K562 (cell line): ENCODE measurements at regions not wholly inside any gene's neighbourhood (a gene's known extent, or its start where the extent isn't known, plus 50 kb on each side); places are given as distances from the start of the nearest gene placed in this dataset.
"Not testable (repeated sequence)": the region's sequence is repeated elsewhere in the genome, so short reads cannot be mapped to it uniquely, and the experiment has no call there.

Experiments
- ATAC-seq: fragments of 200-7000 bp; cut with Tn5 transposase; 3 replicates; pipeline ENCODE4 v1.9.1; 2020; ENCODE audit warnings: moderate library complexity
- BruUV-seq: library from RNA; stranded (reverse); fragments of 400-500 nt; replicated peaks from 2 replicates; lab custom pipeline; 2021; lab: Mats Ljungman, UMichigan
- CTCF ChIA-PET: fragments of 300-600 bp; formaldehyde crosslinking; extraction: SDS; loops from one replicate; lab custom pipeline; 2021; ENCODE audit warnings: low intra/inter-chr PET ratio; lab: Yijun Ruan, JAX
- POLR2A ChIA-PET: fragments of 300-600, 350-650 bp; sonication (Branson Sonifier 250); formaldehyde crosslinking; extraction: SDS; loops from one replicate; lab custom pipeline; 2021; ENCODE audit warnings: antibody characterized with exemption, inconsistent platforms; lab: Yijun Ruan, JAX
- DNase-seq, 4 experiments: peaks; one replicate each; pipeline versions ENCODE4 v3.0.0 to v3.0.0-alpha.2; 2011 to 2018; ENCODE audit warnings: low spot score in 3 of 4, mixed read lengths in 3 of 4; ENCODE audit errors: extremely low read depth in 1 of 4
- FAIRE-seq: peaks from 2 replicates; lab custom pipeline; 2011; peaks lifted over from hg19 to GRCh38; lab: Jason Lieb, UNC
- H2AFZ ChIP-seq: 2 replicates; pipeline ENCODE4 v1.6.0; 2011; ENCODE audit warnings: low read depth, low read length, control low read depth, inconsistent platforms
- H3K27ac ChIP-seq: fragments of 200-600 bp; 3 replicates; pipeline ENCODE4 v1.8.0; 2011; ENCODE audit warnings: low read depth, mild to moderate bottlenecking, control low read depth, inconsistent platforms, low read length, moderate library complexity, mixed read lengths; ENCODE audit errors: extremely low read depth
- H3K27me3 ChIP-seq, 2 experiments: fragments of 300-600 bp in 1 of 2; 2 replicates in 1 of 2; 3 replicates in 1 of 2; pipeline versions ENCODE4 v1.6.0 to v1.8.0; 2011; ENCODE audit warnings: inconsistent platforms in 2 of 2, low read length in 2 of 2, mild to moderate bottlenecking in 1 of 2, mixed read lengths in 1 of 2, moderate library complexity in 1 of 2; ENCODE audit not compliant: control insufficient read depth in 2 of 2, insufficient read depth in 2 of 2
- H3K36me3 ChIP-seq: fragments of 300-600 bp; 3 replicates; pipeline ENCODE4 v1.8.0; 2011; ENCODE audit warnings: mild to moderate bottlenecking, low read length, inconsistent platforms; ENCODE audit not compliant: control insufficient read depth, insufficient read depth
- H3K4me1 ChIP-seq, 2 experiments: fragments of 200-600 bp in 1 of 2; replicated peaks in 1 of 2; 2 replicates in 1 of 2; 3 replicates in 1 of 2; pipeline versions ENCODE4 v1.5.1 to v1.8.0; 2011; ENCODE audit warnings: inconsistent platforms in 2 of 2, low read length in 2 of 2, mild to moderate bottlenecking in 1 of 2, mixed read lengths in 1 of 2, moderate library complexity in 1 of 2; ENCODE audit not compliant: control insufficient read depth in 2 of 2, insufficient read depth in 2 of 2
- H3K4me2 ChIP-seq: 2 replicates; pipeline ENCODE4 v1.6.1; 2011; ENCODE audit warnings: low read length, control low read depth, inconsistent platforms, mixed read lengths; ENCODE audit not compliant: insufficient read depth
- H3K4me3 ChIP-seq: fragments of 200-600 bp; sonication (generic), shearing (Covaris generic); 2 replicates; pipeline ENCODE4 v1.5.1; 2016; ENCODE audit warnings: control low read depth, inconsistent platforms
- H3K79me2 ChIP-seq: fragments of 200-600 bp; 3 replicates; pipeline ENCODE4 v1.8.0; 2011; ENCODE audit warnings: low read length, inconsistent platforms; ENCODE audit not compliant: control insufficient read depth, insufficient read depth
- H3K9ac ChIP-seq, 2 experiments: 2 replicates each; pipeline versions ENCODE4 v1.6.0 to v1.6.1; 2011; ENCODE audit warnings: low read depth in 2 of 2, low read length in 2 of 2, control low read depth in 1 of 2, inconsistent platforms in 1 of 2, mild to moderate bottlenecking in 1 of 2, mixed read lengths in 1 of 2; ENCODE audit not compliant: insufficient read depth in 1 of 2
- H3K9me1 ChIP-seq: one replicate; pipeline ENCODE4 v1.6.0; 2011; ENCODE audit warnings: inconsistent platforms, mild to moderate bottlenecking, low read length, moderate library complexity; ENCODE audit not compliant: control insufficient read depth, insufficient read depth
- H3K9me3 ChIP-seq: replicated peaks from 2 replicates; pipeline ENCODE4 v1.5.1; 2011; ENCODE audit warnings: low read depth, low read length, inconsistent platforms; ENCODE audit not compliant: control insufficient read depth, insufficient read depth
- H4K20me1 ChIP-seq: replicated peaks from 2 replicates; pipeline ENCODE4 v1.6.1; 2011; ENCODE audit warnings: low read length, inconsistent platforms, mixed read lengths; ENCODE audit not compliant: control insufficient read depth, insufficient read depth
- CAMTA2 ChIP-seq: fragments of 250-450 bp; sonication (Bioruptor Pico); conservative IDR thresholded peaks from 2 replicates; pipeline ENCODE4 v1.5.1; 2022
- HBP1 ChIP-seq: fragments of 450-650 bp; formaldehyde crosslinking; IDR thresholded peaks from 2 replicates; pipeline ENCODE4 v1.4.0; 2022; ENCODE audit warnings: missing genetic modification characterization
- HDAC1 ChIP-seq, 2 experiments: fragments of 450-650 bp; IDR thresholded peaks; 2 replicates each; pipeline ENCODE4 v1.6.1; 2016 to 2017; ENCODE audit warnings: inconsistent platforms in 1 of 2, mild to moderate bottlenecking in 1 of 2, moderate library complexity in 1 of 2
- HDAC8 ChIP-seq: fragments of 450-650 bp; IDR thresholded peaks from 2 replicates; pipeline ENCODE4 v1.6.1; 2016; ENCODE audit warnings: mild to moderate bottlenecking, missing genetic modification characterization, moderate library complexity, missing compliant biosample characterization
- KDM5B ChIP-seq: fragments of 200-600 bp; sonication (generic); IDR thresholded peaks from 2 replicates; pipeline ENCODE4 v1.6.1; 2012; ENCODE audit warnings: low read depth, mild to moderate bottlenecking, moderate library complexity, low read length, control low read depth, inconsistent platforms; ENCODE audit not compliant: insufficient replicate concordance
- NFXL1 ChIP-seq: fragments of 450-650 bp; formaldehyde crosslinking; IDR thresholded peaks from 2 replicates; pipeline ENCODE4 v1.4.0; 2021; ENCODE audit warnings: mild to moderate bottlenecking
- PTBP1 ChIP-seq: fragments of 200-400 bp; formaldehyde crosslinking; IDR thresholded peaks from 2 replicates; pipeline ENCODE4 v1.6.1; 2017; ENCODE audit warnings: low read depth, low read length
- WGBS: fragments of 100-300 bp; shearing (Covaris generic); methylation state at CpG from one replicate; pipeline ENCODE4 v1.1.6; 2016; ENCODE audit warnings: low coverage, mixed read lengths; ENCODE audit not compliant: insufficient coverage; ENCODE audit errors: missing lambda C conversion rate; 5-methylcytosine and 5-hydroxymethylcytosine counted together
- in situ Hi-C: fragments of 300-500 bp; cut with MboI; formaldehyde crosslinking; loops from 4 replicates; pipeline ENCODE4 v1.15.0; 2018; ENCODE audit warnings: inconsistent platforms, mixed read lengths
- intact Hi-C: fragments of 100-400 bp; cut with micrococcal nuclease; formaldehyde crosslinking; loops from 2 replicates; pipeline ENCODE4 v1.14.2; 2022
- TF ChIP-seq, protein P1 (sequence below): fragments of 250-450 bp; sonication (Bioruptor Pico); IDR thresholded peaks from 2 replicates; pipeline ENCODE4 v1.5.0; 2020; ENCODE audit warnings: mild to moderate bottlenecking, borderline replicate concordance

DNA sequence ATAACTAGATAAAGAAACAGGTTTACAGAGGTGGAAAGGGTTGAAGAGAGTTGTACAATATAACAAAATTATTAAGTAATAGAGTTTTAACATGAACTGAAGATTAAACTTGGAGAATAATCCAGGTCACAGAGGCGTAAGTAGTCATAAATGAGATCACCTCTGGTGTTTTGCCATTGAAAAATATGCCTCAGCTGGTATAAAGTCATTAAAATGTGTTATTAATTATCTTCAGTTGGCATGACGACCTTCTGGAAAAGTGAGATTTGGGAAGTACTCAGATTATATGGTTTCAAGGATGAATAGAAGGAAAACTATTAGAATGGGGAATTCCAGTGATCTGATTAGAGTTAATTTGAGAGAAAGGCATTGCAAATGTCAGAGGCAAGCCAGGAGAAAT, 237.5 kb upstream of the ANXA10 start:
- ATAC-seq (no peak), FAIRE-seq (no peak), DNase-seq (no peak)
- BruUV-seq = no TSS peak
- no peak overlapping the region for H3K4me3 ChIP-seq
- no peak overlapping the region for H3K9ac ChIP-seq
- no peaks in the 10 kb centered on the region for H3K4me1 ChIP-seq
- no peak for TF ChIP-seq HDAC1 (IDR thresholded peaks at IDR 0.05)
- TF ChIP-seq KDM5B = no peak
- TF ChIP-seq PTBP1 = no peak
- TF ChIP-seq NFXL1 (CRISPR knock-in tag) = no peak
- TF ChIP-seq, protein P1, sequence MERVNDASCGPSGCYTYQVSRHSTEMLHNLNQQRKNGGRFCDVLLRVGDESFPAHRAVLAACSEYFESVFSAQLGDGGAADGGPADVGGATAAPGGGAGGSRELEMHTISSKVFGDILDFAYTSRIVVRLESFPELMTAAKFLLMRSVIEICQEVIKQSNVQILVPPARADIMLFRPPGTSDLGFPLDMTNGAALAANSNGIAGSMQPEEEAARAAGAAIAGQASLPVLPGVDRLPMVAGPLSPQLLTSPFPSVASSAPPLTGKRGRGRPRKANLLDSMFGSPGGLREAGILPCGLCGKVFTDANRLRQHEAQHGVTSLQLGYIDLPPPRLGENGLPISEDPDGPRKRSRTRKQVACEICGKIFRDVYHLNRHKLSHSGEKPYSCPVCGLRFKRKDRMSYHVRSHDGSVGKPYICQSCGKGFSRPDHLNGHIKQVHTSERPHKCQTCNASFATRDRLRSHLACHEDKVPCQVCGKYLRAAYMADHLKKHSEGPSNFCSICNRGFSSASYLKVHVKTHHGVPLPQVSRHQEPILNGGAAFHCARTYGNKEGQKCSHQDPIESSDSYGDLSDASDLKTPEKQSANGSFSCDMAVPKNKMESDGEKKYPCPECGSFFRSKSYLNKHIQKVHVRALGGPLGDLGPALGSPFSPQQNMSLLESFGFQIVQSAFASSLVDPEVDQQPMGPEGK = no peak
- TF ChIP-seq CAMTA2 (CRISPR knock-in tag) = no peak
- TF ChIP-seq HBP1 (CRISPR knock-in tag) = no peak
- no peak for TF ChIP-seq HDAC8 (tag)
- no peaks in the 10 kb centered on the region for H4K20me1 ChIP-seq
- H3K27me3 ChIP-seq = no peaks in the 10 kb centered on the region
- H3K9me3 ChIP-seq = no peaks in the 10 kb centered on the region
- CTCF ChIA-PET = no interaction called here
- H3K27ac ChIP-seq = no peak overlapping the region
- H3K79me2 ChIP-seq = no peaks in the 10 kb centered on the region
- no peak overlapping the region for H3K4me2 ChIP-seq
- intact Hi-C loops (no loop called here), in situ Hi-C loops (no loop called here)
- no peaks in the 10 kb centered on the region for H3K36me3 ChIP-seq
- POLR2A ChIA-PET = no interaction called here
- no peaks in the 10 kb centered on the region for H3K9me1 ChIP-seq
- no peak overlapping the region for H2AFZ ChIP-seq
- WGBS = 0% methylated on average over 2 of the region's 2 CpGs

DNA sequence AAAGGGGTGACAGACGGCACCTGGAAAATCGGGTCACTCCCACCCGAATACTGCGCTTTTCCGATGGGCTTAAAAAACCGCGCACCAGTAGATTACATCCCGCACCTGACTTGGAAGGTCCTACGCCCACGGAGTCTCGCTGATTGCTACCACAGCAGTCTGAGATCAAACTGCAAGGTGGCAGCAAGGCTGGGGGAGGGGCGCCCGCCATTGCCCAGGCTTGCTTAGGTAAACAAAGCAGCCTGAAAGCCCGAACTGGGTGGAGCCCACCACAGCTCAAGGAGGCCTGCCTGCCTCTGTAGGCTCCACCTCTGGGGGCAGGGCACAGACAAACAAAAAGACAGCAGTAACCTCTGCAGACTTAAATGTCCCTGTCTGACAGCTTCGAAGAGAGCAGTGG, 234.2 kb upstream of the ANXA10 start:
- H3K4me3 ChIP-seq, H3K79me2 ChIP-seq, intact Hi-C loops, H2AFZ ChIP-seq, H3K9me3 ChIP-seq, H3K27me3 ChIP-seq, FAIRE-seq, POLR2A ChIA-PET, DNase-seq, H3K9ac ChIP-seq, H3K4me1 ChIP-seq, H4K20me1 ChIP-seq, H3K9me1 ChIP-seq, BruUV-seq, CTCF ChIA-PET, in situ Hi-C loops, H3K4me2 ChIP-seq, H3K27ac ChIP-seq, ATAC-seq, H3K36me3 ChIP-seq: not testable (repeated sequence)
- WGBS = 3% methylated on average over 10 of the region's 15 CpGs
